H1 (cell line): ENCODE measurements at regions not wholly inside any gene's neighbourhood (a gene's known extent, or its start where the extent isn't known, plus 50 kb on each side); places are given as distances from the start of the nearest gene placed in this dataset.

ENCODE experiments used
- CHD2 ChIP-seq: IDR thresholded peaks from 2 replicates; pipeline ENCODE4 v1.6.1; 2012; ENCODE audit warnings: low read length, improper control_type of control experiment
- CHD7 ChIP-seq: fragments of 300-600 bp; sonication (generic); IDR thresholded peaks from 2 replicates; pipeline ENCODE4 v1.7.1; 2012; ENCODE audit warnings: low read length, moderate library complexity, mild to moderate bottlenecking, inconsistent platforms; ENCODE audit not compliant: insufficient replicate concordance
- JUND ChIP-seq: IDR thresholded peaks from 2 replicates; pipeline ENCODE4 v1.6.1; 2011; ENCODE audit warnings: mild to moderate bottlenecking, improper control_type of control experiment, low read length

GRCh38 chr10:91091780-91092179, 128.7 kb upstream of the PCGF5 start (continued):
- TF ChIP-seq CHD7: no peak
- no peak for TF ChIP-seq JUND
- TF ChIP-seq CHD2: no peak
